Osteocyte (in vitro differentiated cells): ENCODE measurements at regions not wholly inside any gene's neighbourhood (a gene's known extent, or its start where the extent isn't known, plus 50 kb on each side); places are given as distances from the start of the nearest gene placed in this dataset.

Experiments
- DNase-seq: peaks from one replicate; pipeline ENCODE4 v3.0.0; 2021; ENCODE audit warnings: mixed read lengths; ENCODE audit not compliant: unreplicated experiment; ENCODE audit errors: extremely low spot score
- H3K27ac Mint-ChIP-seq: one replicate; pipeline ENCODE4 v1.8.0; 2021; ENCODE audit warnings: mild to moderate bottlenecking, mixed read lengths; ENCODE audit not compliant: unreplicated experiment
- H3K27me3 Mint-ChIP-seq: one replicate; pipeline ENCODE4 v1.8.0; 2021; ENCODE audit warnings: mixed read lengths; ENCODE audit not compliant: unreplicated experiment
- H3K36me3 Mint-ChIP-seq: one replicate; pipeline ENCODE4 v1.8.0; 2021; ENCODE audit warnings: mixed read lengths; ENCODE audit not compliant: unreplicated experiment
- H3K4me1 Mint-ChIP-seq: one replicate; pipeline ENCODE4 v1.8.0; 2021; ENCODE audit warnings: mixed read lengths; ENCODE audit not compliant: unreplicated experiment
- H3K4me3 Mint-ChIP-seq: one replicate; pipeline ENCODE4 v1.8.0; 2021; ENCODE audit warnings: mild to moderate bottlenecking, moderate library complexity, mixed read lengths; ENCODE audit not compliant: unreplicated experiment
- H3K9me3 Mint-ChIP-seq: one replicate; pipeline ENCODE4 v1.8.0; 2021; ENCODE audit warnings: mixed read lengths; ENCODE audit not compliant: unreplicated experiment
- CTCF ChIP-seq: fragments of 200-600 bp; sonication (generic); IDR thresholded peaks from 2 replicates; pipeline ENCODE4 v1.5.0; 2021; ENCODE audit warnings: antibody characterized with exemption, mild to moderate bottlenecking, moderate library complexity

DNA sequence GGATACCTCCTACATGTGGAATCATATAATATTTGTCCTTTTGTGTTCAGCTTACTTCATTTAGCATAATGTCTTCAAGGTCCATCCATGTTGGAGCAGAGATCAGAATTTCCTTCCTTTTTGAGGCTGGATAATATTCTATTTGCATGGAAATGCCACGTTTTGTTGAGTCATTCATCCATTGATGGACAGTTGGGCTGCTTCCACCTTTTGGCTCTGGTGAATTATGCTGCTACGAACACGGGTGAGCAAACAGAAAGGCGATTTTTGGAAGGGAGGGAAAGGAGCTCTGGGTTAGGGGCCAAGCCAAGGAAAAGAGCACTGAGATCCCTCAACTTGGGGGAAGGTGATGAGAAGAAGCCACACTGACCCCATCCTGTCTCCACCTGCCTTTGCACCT, 260.5 kb downstream of the TNS1 start:
- no peak for TF ChIP-seq CTCF
- Mint-ChIP-seq H3K36me3 (peaks cover 3% of the 10 kb centered on the region), H3K9me3 (no peaks in the 10 kb centered on the region), H3K27me3 (peaks cover 2% of the 10 kb centered on the region), H3K4me1 (peaks cover 16% of the 10 kb centered on the region), H3K4me3 (no peak overlapping the region), H3K27ac (no peak overlapping the region)
- peak; percentile 13 for DNase-seq

DNA sequence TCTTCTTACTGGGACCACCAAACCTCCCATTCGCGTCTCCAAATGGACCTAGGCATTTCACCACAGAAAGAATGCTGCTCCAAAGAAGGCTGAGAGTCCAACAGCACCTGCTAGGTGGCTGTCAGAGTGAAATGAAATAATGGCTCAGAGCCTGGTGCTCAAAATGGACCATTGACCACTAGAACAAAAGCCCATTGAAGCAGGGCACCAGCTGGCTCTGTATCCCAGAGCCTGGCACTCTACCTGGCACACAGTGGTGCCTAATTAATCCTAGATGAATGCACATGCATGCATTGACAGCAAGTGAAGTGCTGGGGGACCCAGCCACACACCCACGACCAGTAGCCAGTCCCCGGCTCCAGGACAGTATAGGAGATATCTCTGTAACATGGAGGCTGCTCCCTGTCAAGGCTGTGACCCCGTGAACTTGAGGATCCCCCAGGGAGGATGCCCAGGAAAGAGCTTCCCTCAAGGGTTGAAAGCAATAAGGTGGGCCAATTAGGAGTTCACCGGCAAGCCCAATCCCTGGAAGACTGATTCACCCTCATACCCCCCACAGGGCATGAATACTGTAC, 261.3 kb downstream of the TNS1 start:
- TF ChIP-seq CTCF = no peak
- H3K4me1 Mint-ChIP-seq = peaks cover 11% of the 10 kb centered on the region
- peaks cover 2% of the 10 kb centered on the region for H3K27me3 Mint-ChIP-seq
- H3K9me3 Mint-ChIP-seq = no peaks in the 10 kb centered on the region
- peaks cover 3% of the 10 kb centered on the region for H3K36me3 Mint-ChIP-seq
- H3K4me3 Mint-ChIP-seq = no peak overlapping the region
- no peak overlapping the region for H3K27ac Mint-ChIP-seq
- DNase-seq = peak; percentile 72

GRCh38 chr2:217740756-217741155, 262.0 kb downstream of the TNS1 start:
- peaks cover 17% of the 10 kb centered on the region for H3K4me1 Mint-ChIP-seq
- H3K9me3 Mint-ChIP-seq = no peaks in the 10 kb centered on the region
- peak; percentile 27 for DNase-seq
- no peak overlapping the region for H3K4me3 Mint-ChIP-seq
- peaks cover 2% of the 10 kb centered on the region for H3K27me3 Mint-ChIP-seq
- TF ChIP-seq CTCF = no peak
- H3K36me3 Mint-ChIP-seq = peaks cover 3% of the 10 kb centered on the region
- H3K27ac Mint-ChIP-seq = no peak overlapping the region

- TF ChIP-seq CTCF = no peak
- DNase-seq = peak; percentile 21
- Mint-ChIP-seq H3K9me3 (no peaks in the 10 kb centered on the region), H3K27me3 (peaks cover 2% of the 10 kb centered on the region), H3K27ac (no peak overlapping the region), H3K4me3 (no peak overlapping the region), H3K4me1 (peaks cover 18% of the 10 kb centered on the region), H3K36me3 (peaks cover 3% of the 10 kb centered on the region)
Observed at GRCh38 chr2:217740178-217740577, 262.6 kb downstream of the TNS1 start.

GRCh38 chr2:217739741-217740140, 263.1 kb downstream of the TNS1 start:
- no peak for TF ChIP-seq CTCF
- peak; percentile 30 for DNase-seq
- Mint-ChIP-seq H3K4me3 (no peak overlapping the region), H3K36me3 (peaks cover 3% of the 10 kb centered on the region), H3K9me3 (no peaks in the 10 kb centered on the region), H3K4me1 (peaks cover 18% of the 10 kb centered on the region), H3K27ac (no peak overlapping the region), H3K27me3 (peaks cover 2% of the 10 kb centered on the region)
